PC-3 (cell line): ENCODE measurements at regions not wholly inside any gene's neighbourhood (a gene's known extent, or its start where the extent isn't known, plus 50 kb on each side); places are given as distances from the start of the nearest gene placed in this dataset.

Experiments
- ATAC-seq: fragments of 200-7000 bp; cut with Tn5 transposase; 2 replicates; pipeline ENCODE4 v1.9.1; 2020; ENCODE audit warnings: mild to moderate bottlenecking, moderate library complexity
- BruUV-seq: library from RNA; stranded (reverse); fragments of 400-500 nt; replicated peaks from 2 replicates; lab custom pipeline; 2021; lab: Mats Ljungman, UMichigan
- CTCF ChIA-PET: fragments of 300-600 bp; sonication (Branson Sonifier 250); formaldehyde crosslinking; loops from one replicate; lab custom pipeline; 2022; ENCODE audit warnings: antibody characterized with exemption; lab: Charles Lee
- POLR2A ChIA-PET: fragments of 300-600 bp; sonication (Branson Sonifier 250); formaldehyde crosslinking; loops from one replicate; lab custom pipeline; 2022; ENCODE audit warnings: antibody characterized with exemption; ENCODE audit not compliant: unreplicated experiment; lab: Charles Lee
- DNase-seq: peaks from one replicate; pipeline ENCODE4 v3.0.0-alpha.2; 2015
- H2AFZ ChIP-seq: fragments of 300-600 bp; sonication (generic); 2 replicates; pipeline ENCODE4 v1.6.0; 2016; ENCODE audit warnings: antibody characterized with exemption, low read length
- H3F3A ChIP-seq: fragments of 300-600 bp; sonication (generic); one replicate; pipeline ENCODE4 v1.6.0; 2017; ENCODE audit warnings: antibody characterized with exemption, low read length, control low read depth, mild to moderate bottlenecking; ENCODE audit not compliant: unreplicated experiment
- H3K27ac ChIP-seq: fragments of 300-600 bp; sonication (generic); 2 replicates; pipeline ENCODE4 v1.5.1; 2016; ENCODE audit warnings: mild to moderate bottlenecking, low read length
- H3K27me3 ChIP-seq: fragments of 300-600 bp; sonication (generic); 2 replicates; pipeline ENCODE4 v1.6.1; 2016; ENCODE audit warnings: low read length, mixed read lengths
- H3K36me3 ChIP-seq: fragments of 300-600 bp; sonication (generic); 2 replicates; pipeline ENCODE4 v1.6.1; 2016; ENCODE audit warnings: low read depth, mixed run types, low read length, mixed read lengths
- H3K4me1 ChIP-seq: fragments of 300-600 bp; sonication (generic); 2 replicates; pipeline ENCODE4 v1.5.1; 2016; ENCODE audit warnings: low read length; ENCODE audit not compliant: insufficient read depth
- H3K4me2 ChIP-seq: fragments of 300-600 bp; sonication (generic); 2 replicates; pipeline ENCODE4 v1.6.0; 2016; ENCODE audit warnings: low read length
- H3K4me3 ChIP-seq: fragments of 300-600 bp; sonication (generic); 2 replicates; pipeline ENCODE4 v1.5.1; 2016; ENCODE audit warnings: mild to moderate bottlenecking, low read length, mixed read lengths
- H3K79me2 ChIP-seq: fragments of 300-600 bp; sonication (generic); 2 replicates; pipeline ENCODE4 v1.6.1; 2017; ENCODE audit warnings: low read length, mixed read lengths
- H3K9ac ChIP-seq: fragments of 300-600 bp; sonication (generic); 2 replicates; pipeline ENCODE4 v1.6.0; 2016; ENCODE audit warnings: mild to moderate bottlenecking, low read length
- H3K9me2 ChIP-seq: fragments of 300-600 bp; sonication (generic); replicated peaks from 2 replicates; pipeline ENCODE4 v1.6.1; 2016; ENCODE audit warnings: mixed run types, low read length, mixed read lengths
- H3K9me3 ChIP-seq: fragments of 300-600 bp; sonication (generic); 2 replicates; pipeline ENCODE4 v1.6.1; 2016; ENCODE audit warnings: low read length, mixed read lengths
- H4K20me1 ChIP-seq: fragments of 300-600 bp; sonication (generic); 2 replicates; pipeline ENCODE4 v1.6.1; 2016; ENCODE audit warnings: low read length, mixed read lengths
- EZH2 ChIP-seq: fragments of 300-600 bp; sonication (generic); IDR thresholded peaks from one replicate; pipeline ENCODE4 v1.6.1; 2017; ENCODE audit warnings: antibody characterized with exemption, mild to moderate bottlenecking, low read length; ENCODE audit not compliant: unreplicated experiment
- EZH2phosphoT487 ChIP-seq: fragments of 300-600 bp; sonication (generic); IDR thresholded peaks from 2 replicates; pipeline ENCODE4 v1.6.1; 2018; ENCODE audit warnings: mild to moderate bottlenecking, antibody characterized with exemption, low read length, borderline replicate concordance
- intact Hi-C: fragments of 100-400 bp; cut with micrococcal nuclease; formaldehyde crosslinking; loops from 2 replicates; pipeline ENCODE4 v1.9.0; 2023
- TF ChIP-seq, protein P1 (sequence below): fragments of 300-600 bp; sonication (generic); conservative IDR thresholded peaks from 2 replicates; pipeline ENCODE4 v1.5.1; 2017; ENCODE audit warnings: antibody characterized with exemption, low read depth, mild to moderate bottlenecking, low read length

DNA sequence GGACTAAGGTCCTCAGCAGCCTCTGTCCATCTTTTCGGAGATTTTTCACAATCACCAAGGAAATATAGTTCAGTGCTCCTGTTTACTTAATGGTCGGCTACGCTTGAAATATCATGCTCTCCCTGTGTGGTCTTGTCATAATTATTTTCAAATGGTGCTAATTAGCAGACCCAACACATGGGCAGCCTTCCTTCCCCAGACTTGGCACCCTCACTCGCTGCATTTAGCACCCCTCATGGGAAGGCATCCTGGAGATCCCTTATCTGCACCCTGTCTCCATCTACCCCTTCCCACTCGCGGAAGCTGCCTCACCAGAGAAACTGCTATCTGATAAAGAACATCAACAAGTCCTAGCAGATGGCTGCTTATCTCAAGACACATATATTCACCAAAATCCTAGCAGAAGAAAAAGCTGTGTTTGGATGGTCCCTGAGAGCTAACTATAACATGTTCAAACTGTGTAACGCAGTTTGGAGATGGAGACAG lies 131.0 kb upstream of the ESR1 start:
- no peaks in the 10 kb centered on the region for H3K27me3 ChIP-seq
- H3K9me3 ChIP-seq = no peaks in the 10 kb centered on the region
- ChIA-PET CTCF (interaction anchor here (1.0 kb wide), 1 partner anchor 14 kb away, joined by 3 read pairs; no protein-coding TSS in a partner anchor), POLR2A (no interaction called here)
- DNase-seq = no peak
- no peak overlapping the region for H3K9ac ChIP-seq
- no peaks in the 10 kb centered on the region for H3K79me2 ChIP-seq
- H3K4me1 ChIP-seq = peaks cover 7% of the 10 kb centered on the region; the same call in 1 of the 2 replicates
- H3K27ac ChIP-seq = no peak overlapping the region
- H4K20me1 ChIP-seq = no peaks in the 10 kb centered on the region
- no peaks in the 10 kb centered on the region for H3K36me3 ChIP-seq
- no peaks in the 10 kb centered on the region for H3K9me2 ChIP-seq
- intact Hi-C loops = loop anchor here (5.0 kb wide), 3 partner anchors 86 to 681 kb away; no protein-coding TSS in a partner anchor
- BruUV-seq = no TSS peak
- H3F3A ChIP-seq = no peaks in the 10 kb centered on the region
- no peak overlapping the region for H3K4me3 ChIP-seq
- no peak overlapping the region for H2AFZ ChIP-seq
- no peak overlapping the region for H3K4me2 ChIP-seq
- no peak for TF ChIP-seq EZH2phosphoT487
- TF ChIP-seq EZH2 = no peak
- TF ChIP-seq, protein P1, sequence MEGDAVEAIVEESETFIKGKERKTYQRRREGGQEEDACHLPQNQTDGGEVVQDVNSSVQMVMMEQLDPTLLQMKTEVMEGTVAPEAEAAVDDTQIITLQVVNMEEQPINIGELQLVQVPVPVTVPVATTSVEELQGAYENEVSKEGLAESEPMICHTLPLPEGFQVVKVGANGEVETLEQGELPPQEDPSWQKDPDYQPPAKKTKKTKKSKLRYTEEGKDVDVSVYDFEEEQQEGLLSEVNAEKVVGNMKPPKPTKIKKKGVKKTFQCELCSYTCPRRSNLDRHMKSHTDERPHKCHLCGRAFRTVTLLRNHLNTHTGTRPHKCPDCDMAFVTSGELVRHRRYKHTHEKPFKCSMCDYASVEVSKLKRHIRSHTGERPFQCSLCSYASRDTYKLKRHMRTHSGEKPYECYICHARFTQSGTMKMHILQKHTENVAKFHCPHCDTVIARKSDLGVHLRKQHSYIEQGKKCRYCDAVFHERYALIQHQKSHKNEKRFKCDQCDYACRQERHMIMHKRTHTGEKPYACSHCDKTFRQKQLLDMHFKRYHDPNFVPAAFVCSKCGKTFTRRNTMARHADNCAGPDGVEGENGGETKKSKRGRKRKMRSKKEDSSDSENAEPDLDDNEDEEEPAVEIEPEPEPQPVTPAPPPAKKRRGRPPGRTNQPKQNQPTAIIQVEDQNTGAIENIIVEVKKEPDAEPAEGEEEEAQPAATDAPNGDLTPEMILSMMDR = no peak
- no peak for ATAC-seq

DNA sequence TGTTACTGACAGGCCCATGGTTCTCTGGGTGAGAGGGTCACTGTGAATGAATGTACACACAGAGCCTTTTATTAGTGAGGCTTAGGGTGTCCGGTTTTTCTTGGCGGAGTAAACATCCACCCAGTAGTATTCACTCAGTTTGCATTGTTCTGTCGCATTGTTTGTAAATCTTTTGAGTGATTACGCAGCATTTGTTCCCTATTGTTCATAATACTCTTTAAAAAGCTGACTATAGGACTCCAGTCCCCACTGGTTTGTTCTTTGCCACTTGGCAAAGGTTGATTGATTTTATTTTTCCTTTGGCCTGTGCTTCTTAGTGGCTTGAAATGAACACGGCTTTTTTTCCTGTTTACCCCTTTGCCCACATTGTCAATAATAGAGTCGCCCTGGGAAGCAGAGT lies 130.1 kb upstream of the ESR1 start:
- Histone ChIP-seq H3F3A (no peaks in the 10 kb centered on the region), H3K4me3 (no peak overlapping the region), H4K20me1 (no peaks in the 10 kb centered on the region), H3K9me3 (no peaks in the 10 kb centered on the region), H3K9me2 (no peaks in the 10 kb centered on the region), H3K27ac (no peak overlapping the region), H3K4me2 (no peak overlapping the region), H3K4me1 (peaks cover 7% of the 10 kb centered on the region; the same call in 1 of the 2 replicates), H3K27me3 (no peaks in the 10 kb centered on the region), H3K79me2 (no peaks in the 10 kb centered on the region), H2AFZ (no peak overlapping the region), H3K36me3 (no peaks in the 10 kb centered on the region), H3K9ac (no peak overlapping the region)
- DNase-seq (no peak), ATAC-seq (0 out of 2 replicates have a peak, but pooled peaks have one; percentile 31)
- ChIA-PET CTCF (no interaction called here), POLR2A (no interaction called here)
- BruUV-seq = no TSS peak
- no peak for TF ChIP-seq EZH2
- TF ChIP-seq, protein P1 = no peak
- TF ChIP-seq EZH2phosphoT487 = no peak
- intact Hi-C loops = loop anchor here (5.0 kb wide), 3 partner anchors 85 to 680 kb away; no protein-coding TSS in a partner anchor

DNA sequence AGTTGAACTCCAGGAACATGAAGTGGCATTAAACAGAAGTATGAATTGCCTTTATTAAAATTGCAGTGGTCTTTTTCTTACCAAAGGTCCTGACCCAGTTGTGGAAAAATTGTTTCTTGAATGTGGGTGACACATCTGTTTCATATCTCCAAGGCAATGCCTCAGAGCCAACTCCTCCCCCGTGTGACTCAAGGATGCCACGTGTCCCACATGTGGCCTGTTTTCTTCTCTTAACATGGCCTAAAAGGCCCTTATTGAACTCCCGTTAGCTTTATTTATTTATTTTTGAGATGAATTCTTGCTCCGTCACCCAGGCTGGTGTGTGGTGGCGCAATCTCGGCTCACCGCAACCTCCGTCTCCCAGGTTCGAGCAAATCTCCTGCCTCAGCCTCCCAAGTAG lies 128.4 kb upstream of the ESR1 start:
- Histone ChIP-seq H3F3A (no peaks in the 10 kb centered on the region), H2AFZ (no peak overlapping the region), H3K9me2 (no peaks in the 10 kb centered on the region), H4K20me1 (no peaks in the 10 kb centered on the region), H3K4me2 (no peak overlapping the region), H3K9me3 (no peaks in the 10 kb centered on the region), H3K27ac (no peak overlapping the region), H3K4me3 (no peak overlapping the region), H3K27me3 (no peaks in the 10 kb centered on the region), H3K79me2 (no peaks in the 10 kb centered on the region), H3K9ac (no peak overlapping the region), H3K4me1 (peaks cover 7% of the 10 kb centered on the region; the same call in 1 of the 2 replicates), H3K36me3 (no peaks in the 10 kb centered on the region)
- no TSS peak for BruUV-seq
- TF ChIP-seq, protein P1 = no peak
- no peak for TF ChIP-seq EZH2
- no peak for TF ChIP-seq EZH2phosphoT487
- DNase-seq = peak; percentile 7
- intact Hi-C loops = loop anchor here (5.0 kb wide), 3 partner anchors 83 to 678 kb away; no protein-coding TSS in a partner anchor
- no peak for ATAC-seq
- POLR2A ChIA-PET = no interaction called here
- CTCF ChIA-PET = no interaction called here
